ENCODE measurements at regions not wholly inside any gene's neighbourhood (a gene's known extent, or its start where the extent isn't known, plus 50 kb on each side); places are given as distances from the start of the nearest gene placed in this dataset.

- ATAC-seq: no peak
- Mint-ChIP-seq H3K27ac (no peak overlapping the region), H3K36me3 (ENCODE audit: low read depth) (no peaks in the 10 kb centered on the region), H3K4me1 (ENCODE audit: low read depth) (no peaks in the 10 kb centered on the region), H3K4me3 (no peak overlapping the region), H3K9me3 (peaks cover 10% of the 10 kb centered on the region), H3K27me3 (no peaks in the 10 kb centered on the region)
- no peak for TF ChIP-seq CTCF (IDR thresholded peaks at IDR 0.05)
- POLR2A ChIA-PET: no interaction called here
- CTCF ChIA-PET: no interaction called here
- no peak for DNase-seq
- intact Hi-C loops (cut with micrococcal nuclease): no loop called here
Observed at GRCh38 chr18:43751835-43752234, 474.5 kb upstream of the SYT4 start.

GRCh38 chr18:43757273-43757672 lies 480.0 kb upstream of the SYT4 start:
- Mint-ChIP-seq H3K27me3 (no peaks in the 10 kb centered on the region), H3K36me3 (ENCODE audit: low read depth) (no peaks in the 10 kb centered on the region), H3K9me3 (peaks cover 3% of the 10 kb centered on the region), H3K27ac (no peak overlapping the region), H3K4me1 (ENCODE audit: low read depth) (no peaks in the 10 kb centered on the region), H3K4me3 (no peak overlapping the region)
- no peak for TF ChIP-seq CTCF (IDR thresholded peaks at IDR 0.05)
- intact Hi-C loops (cut with micrococcal nuclease): no loop called here
- DNase-seq (no peak), ATAC-seq (no peak)
- ChIA-PET POLR2A (interaction anchor here (0.6 kb wide), 1 partner anchor 962 kb away, joined by 3 read pairs; no protein-coding TSS in a partner anchor), CTCF (no interaction called here)

GRCh38 chr18:43758734-43759133 lies 481.4 kb upstream of the SYT4 start:
- TF ChIP-seq CTCF (IDR thresholded peaks at IDR 0.05): no peak
- DNase-seq (no peak), ATAC-seq (no peak)
- no peaks in the 10 kb centered on the region for H3K4me1 Mint-ChIP-seq (ENCODE audit: low read depth)
- H3K36me3 Mint-ChIP-seq (ENCODE audit: low read depth): no peaks in the 10 kb centered on the region
- no peak overlapping the region for H3K4me3 Mint-ChIP-seq
- peaks cover 2% of the 10 kb centered on the region for H3K9me3 Mint-ChIP-seq
- CTCF ChIA-PET: no interaction called here
- intact Hi-C loops (cut with micrococcal nuclease): no loop called here
- H3K27me3 Mint-ChIP-seq: no peaks in the 10 kb centered on the region
- POLR2A ChIA-PET: no interaction called here
- H3K27ac Mint-ChIP-seq: no peak overlapping the region

GRCh38 chr18:43760010-43760409 lies 482.7 kb upstream of the SYT4 start:
- no peak for TF ChIP-seq CTCF (IDR thresholded peaks at IDR 0.05)
- H3K9me3 Mint-ChIP-seq: peaks cover 2% of the 10 kb centered on the region
- intact Hi-C loops (cut with micrococcal nuclease): no loop called here
- ATAC-seq (no peak), DNase-seq (no peak)
- H3K27me3 Mint-ChIP-seq: no peaks in the 10 kb centered on the region
- no peak overlapping the region for H3K4me3 Mint-ChIP-seq
- POLR2A ChIA-PET: no interaction called here
- H3K4me1 Mint-ChIP-seq (ENCODE audit: low read depth): no peaks in the 10 kb centered on the region
- H3K27ac Mint-ChIP-seq: no peak overlapping the region
- CTCF ChIA-PET: no interaction called here
- no peaks in the 10 kb centered on the region for H3K36me3 Mint-ChIP-seq (ENCODE audit: low read depth)

DNA sequence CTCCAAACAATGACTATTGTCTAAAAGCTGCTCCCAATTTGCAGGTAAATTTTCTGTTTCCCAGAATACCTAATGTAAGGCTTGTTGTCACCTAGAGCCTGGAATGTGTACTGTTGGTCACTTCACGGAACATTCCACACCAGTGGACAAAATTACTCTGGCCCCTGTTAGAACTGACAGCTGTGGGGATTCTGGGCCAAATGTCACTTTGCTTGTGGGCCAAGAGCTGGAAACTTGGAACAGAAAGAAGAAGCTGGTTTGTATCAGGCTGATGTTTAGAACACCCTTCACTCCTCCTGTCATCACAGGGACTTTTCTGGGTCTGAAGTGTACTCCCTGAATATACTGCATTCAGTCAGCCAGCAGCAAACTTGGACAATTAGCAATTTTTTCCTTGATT lies 495.6 kb upstream of the SYT4 start:
- POLR2A ChIA-PET: no interaction called here
- DNase-seq (no peak), ATAC-seq (no peak)
- no peaks in the 10 kb centered on the region for H3K36me3 Mint-ChIP-seq (ENCODE audit: low read depth)
- no peaks in the 10 kb centered on the region for H3K4me1 Mint-ChIP-seq (ENCODE audit: low read depth)
- no peak for TF ChIP-seq CTCF (IDR thresholded peaks at IDR 0.05)
- no peak overlapping the region for H3K4me3 Mint-ChIP-seq
- H3K27ac Mint-ChIP-seq: no peak overlapping the region
- intact Hi-C loops (cut with micrococcal nuclease): no loop called here
- no peaks in the 10 kb centered on the region for H3K9me3 Mint-ChIP-seq
- H3K27me3 Mint-ChIP-seq: no peaks in the 10 kb centered on the region
- CTCF ChIA-PET: interaction anchor here (0.9 kb wide), 1 partner anchor 181 kb away, joined by 3 read pairs; no protein-coding TSS in a partner anchor

All from activated CD8-positive, alpha-beta T cell treated with anti-CD3 and anti-CD28 coated beads for 36 hours (primary cell).